BE2C (cell line): ENCODE measurements at regions not wholly inside any gene's neighbourhood (a gene's known extent, or its start where the extent isn't known, plus 50 kb on each side); places are given as distances from the start of the nearest gene placed in this dataset.

Experiments
- DNase-seq: peaks from one replicate; pipeline ENCODE4 v3.0.0-alpha.2; 2020
- H3K27me3 ChIP-seq: fragments of 250-450 bp; sonication (Bioruptor Pico); 2 replicates; pipeline ENCODE4 v1.5.1; 2020; ENCODE audit warnings: mild to moderate bottlenecking
- H3K36me3 ChIP-seq: fragments of 250-450 bp; sonication (Bioruptor Pico); 2 replicates; pipeline ENCODE4 v1.5.1; 2020; ENCODE audit warnings: mild to moderate bottlenecking
- H3K4me1 ChIP-seq: fragments of 250-450 bp; sonication (Bioruptor Pico); 2 replicates; pipeline ENCODE4 v1.5.1; 2020
- H3K4me3 ChIP-seq: 2 replicates; pipeline ENCODE4 v1.5.1; 2011; ENCODE audit warnings: low read depth, low read length
- H3K9me3 ChIP-seq: fragments of 250-450 bp; sonication (Bioruptor Pico); 2 replicates; pipeline ENCODE4 v1.5.1; 2020
- CTCF ChIP-seq: IDR thresholded peaks from 2 replicates; pipeline ENCODE4 v1.5.1; 2012; ENCODE audit warnings: mild to moderate bottlenecking, low read depth, low read length

GRCh38 chr1:79655876-79656275 lies 649.3 kb upstream of the ADGRL4 start:
- Histone ChIP-seq H3K36me3 (no peaks in the 10 kb centered on the region), H3K27me3 (no peaks in the 10 kb centered on the region), H3K9me3 (no peaks in the 10 kb centered on the region), H3K4me3 (no peak overlapping the region), H3K4me1 (no peaks in the 10 kb centered on the region)
- DNase-seq: no peak
- TF ChIP-seq CTCF: no peak

GRCh38 chr1:79652426-79652825 lies 645.9 kb upstream of the ADGRL4 start:
- H3K27me3 ChIP-seq: no peaks in the 10 kb centered on the region

GRCh38 chr1:79648126-79648525 lies 641.6 kb upstream of the ADGRL4 start:
- H3K4me3 ChIP-seq: no peak overlapping the region
- no peaks in the 10 kb centered on the region for H3K4me1 ChIP-seq
- no peaks in the 10 kb centered on the region for H3K9me3 ChIP-seq
- no peak for TF ChIP-seq CTCF
- H3K27me3 ChIP-seq: no peaks in the 10 kb centered on the region
- no peaks in the 10 kb centered on the region for H3K36me3 ChIP-seq
- DNase-seq: no peak

More at GRCh38 chr1:79652426-79652825, 645.9 kb upstream of the ADGRL4 start:
- H3K36me3 ChIP-seq: no peaks in the 10 kb centered on the region
- H3K4me3 ChIP-seq: no peak overlapping the region
- H3K9me3 ChIP-seq: no peaks in the 10 kb centered on the region
- TF ChIP-seq CTCF: no peak
- no peaks in the 10 kb centered on the region for H3K4me1 ChIP-seq
- no peak for DNase-seq

- H3K27me3 ChIP-seq: no peaks in the 10 kb centered on the region
- no peak overlapping the region for H3K4me3 ChIP-seq
- H3K36me3 ChIP-seq: no peaks in the 10 kb centered on the region
- no peak for TF ChIP-seq CTCF
- no peaks in the 10 kb centered on the region for H3K4me1 ChIP-seq
- H3K9me3 ChIP-seq: no peaks in the 10 kb centered on the region
- DNase-seq: no peak
Observed at GRCh38 chr1:79646880-79647279, 640.4 kb upstream of the ADGRL4 start.

GRCh38 chr1:79638382-79638781 lies 631.9 kb upstream of the ADGRL4 start:
- Histone ChIP-seq H3K27me3 (no peaks in the 10 kb centered on the region), H3K9me3 (no peaks in the 10 kb centered on the region), H3K4me1 (no peaks in the 10 kb centered on the region), H3K4me3 (no peak overlapping the region), H3K36me3 (no peaks in the 10 kb centered on the region)
- no peak for DNase-seq
- TF ChIP-seq CTCF: no peak

GRCh38 chr1:79633456-79633855 lies 626.9 kb upstream of the ADGRL4 start:
- TF ChIP-seq CTCF: no peak
- Histone ChIP-seq H3K36me3 (no peaks in the 10 kb centered on the region), H3K27me3 (no peaks in the 10 kb centered on the region), H3K4me3 (no peak overlapping the region), H3K4me1 (no peaks in the 10 kb centered on the region), H3K9me3 (no peaks in the 10 kb centered on the region)
- DNase-seq: no peak
